Liver (tissue), 8 donors: ENCODE measurements at regions not wholly inside any gene's neighbourhood (a gene's known extent, or its start where the extent isn't known, plus 50 kb on each side); places are given as distances from the start of the nearest gene placed in this dataset.

ENCODE experiments used
- DNase-seq: peaks from one replicate; pipeline ENCODE4 v3.0.0-alpha.2; 2017; ENCODE audit warnings: low spot score
- H3K27ac ChIP-seq, 2 donors: one replicate each; pipeline ENCODE4 v1.7.0; 2013; ENCODE audit warnings: inconsistent platforms in 2 of 2, low read length in 2 of 2, control low read depth in 1 of 2, low read depth in 1 of 2, mild to moderate bottlenecking in 1 of 2
- H3K27me3 ChIP-seq, 4 donors: one replicate each; pipeline versions ENCODE4 v1.6.1 to v1.7.0; 2013; ENCODE audit warnings: low read length in 3 of 4, inconsistent platforms in 1 of 4, mild to moderate bottlenecking in 1 of 4, moderate library complexity in 1 of 4; ENCODE audit not compliant: control insufficient read depth in 4 of 4, insufficient read depth in 4 of 4
- H3K36me3 ChIP-seq, 4 donors: one replicate each; pipeline versions ENCODE4 v1.6.1 to v1.7.0; 2013; ENCODE audit warnings: low read length in 3 of 4, mild to moderate bottlenecking in 3 of 4, low read depth in 1 of 4, moderate library complexity in 1 of 4; ENCODE audit not compliant: control insufficient read depth in 4 of 4, insufficient read depth in 3 of 4
- H3K4me1 ChIP-seq, 4 donors: one replicate each; pipeline versions ENCODE4 v1.6.1 to v1.7.0; 2013; ENCODE audit warnings: low read length in 3 of 4, mild to moderate bottlenecking in 3 of 4, moderate library complexity in 1 of 4; ENCODE audit not compliant: control insufficient read depth in 4 of 4, insufficient read depth in 4 of 4
- H3K4me3 ChIP-seq, 3 donors: one replicate each; pipeline versions ENCODE4 v1.6.1 to v1.7.0; 2013; ENCODE audit warnings: low read length in 3 of 3, control low read depth in 1 of 3, low read depth in 1 of 3, mild to moderate bottlenecking in 1 of 3
- H3K9ac ChIP-seq, 2 donors: one replicate each; pipeline ENCODE4 v1.7.0; 2013; ENCODE audit warnings: low read length in 2 of 2, mild to moderate bottlenecking in 2 of 2, moderate library complexity in 2 of 2, control low read depth in 1 of 2, low read depth in 1 of 2
- H3K9me3 ChIP-seq, 4 donors: one replicate each; pipeline versions ENCODE4 v1.6.1 to v1.7.0; 2013; ENCODE audit warnings: low read length in 3 of 4; ENCODE audit not compliant: control insufficient read depth in 4 of 4
- EGR1 ChIP-seq, 2 donors: IDR thresholded peaks; 2 replicates each; pipeline ENCODE4 v1.6.1; 2016 to 2018; ENCODE audit warnings: antibody characterized with exemption in 2 of 2, low read depth in 2 of 2
- FOXA1 ChIP-seq: IDR thresholded peaks from 2 replicates; pipeline ENCODE4 v1.6.1; 2016; ENCODE audit warnings: antibody characterized with exemption
- HNF4A ChIP-seq, 2 donors: conservative IDR thresholded peaks; 2 replicates each; pipeline ENCODE4 v1.6.1; 2016; ENCODE audit warnings: antibody characterized with exemption in 2 of 2, mild to moderate bottlenecking in 2 of 2
- HNF4G ChIP-seq: IDR thresholded peaks from 2 replicates; pipeline ENCODE4 v1.6.1; 2016; ENCODE audit warnings: antibody characterized with exemption
- NR2F2 ChIP-seq: IDR thresholded peaks from 2 replicates; pipeline ENCODE4 v1.6.1; 2016; ENCODE audit warnings: antibody characterized with exemption
- RAD21 ChIP-seq, 2 donors: IDR thresholded peaks; 2 replicates each; pipeline ENCODE4 v1.6.1; 2016; ENCODE audit warnings: antibody characterized with exemption in 2 of 2, mild to moderate bottlenecking in 2 of 2
- SP1 ChIP-seq: IDR thresholded peaks from 2 replicates; pipeline ENCODE4 v1.6.1; 2018; ENCODE audit warnings: antibody characterized with exemption, mild to moderate bottlenecking
- YY1 ChIP-seq: IDR thresholded peaks from 2 replicates; pipeline ENCODE4 v1.6.1; 2016; ENCODE audit warnings: antibody characterized with exemption, mild to moderate bottlenecking
- WGBS: extraction: QIAGEN DNeasy Blood & Tissue Kit; methylation state at CpG from one replicate; pipeline ENCODE4 v1.1.7; 2013; 5-methylcytosine and 5-hydroxymethylcytosine counted together
- TF ChIP-seq, protein P1 (sequence below): fragments of 150-350 bp; IDR thresholded peaks from 2 replicates; pipeline ENCODE4 v1.5.1; 2017; ENCODE audit warnings: improper control_type of control experiment, low read depth, low read length; ENCODE audit not compliant: missing input control
- TF ChIP-seq, protein P2 (sequence below): IDR thresholded peaks from 2 replicates; pipeline ENCODE4 v1.6.1; 2016; ENCODE audit warnings: antibody characterized with exemption
- TF ChIP-seq, protein P3 (sequence below): IDR thresholded peaks from 2 replicates; pipeline ENCODE4 v1.6.1; 2016; ENCODE audit warnings: antibody characterized with exemption
- donor health status: healthy.
- donor health status: healthy.
- donor health status: healthy.
- donor health status: healthy.
- donor health status: healthy.

DNA sequence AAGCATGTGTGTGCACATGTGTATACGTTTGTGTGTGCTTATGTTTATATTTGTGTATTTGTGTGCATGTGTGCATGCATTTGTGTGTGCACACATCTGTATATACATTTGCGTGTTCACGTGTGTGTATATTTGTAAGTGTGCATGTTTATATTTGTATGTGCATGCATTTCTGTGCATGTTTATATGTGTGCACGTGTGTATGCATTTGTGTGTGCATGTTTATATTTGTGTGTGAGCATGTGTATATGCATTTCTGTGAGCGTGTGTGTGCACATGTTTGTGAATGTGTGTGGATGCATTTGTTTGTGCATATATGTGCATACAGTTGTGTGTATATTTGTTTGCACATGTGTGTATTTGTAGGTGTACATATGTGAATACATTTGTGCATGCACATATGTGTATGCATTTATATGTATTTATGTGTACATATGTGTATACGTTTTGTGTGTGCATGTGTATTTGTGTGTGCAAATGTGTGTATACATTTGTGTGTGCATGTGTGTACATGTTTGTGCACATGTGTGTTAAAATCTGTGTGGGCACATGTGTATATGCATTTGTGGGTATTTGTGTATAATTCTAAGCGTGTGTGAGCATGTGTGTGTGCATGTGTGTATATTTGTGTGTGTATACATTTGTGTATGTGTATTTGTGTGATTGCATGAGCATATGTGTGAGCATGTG lies 140.4 kb upstream of the AFDN start:
- Histone ChIP-seq H3K27ac (no peak overlapping the region), H3K4me3 (no peak overlapping the region), H3K4me1 (peaks cover 8 to 19% (median 11%) of the 10 kb centered on the region in 4 donors), H3K9me3 (no peaks in the 10 kb centered on the region), H3K9ac (no peak overlapping the region), H3K36me3 (no peaks in the 10 kb centered on the region), H3K27me3 (no peaks in the 10 kb centered on the region)
- no peak for TF ChIP-seq HNF4G
- WGBS, result 79% methylated on average over 7 of the region's 7 CpGs
- no peak for DNase-seq

DNA sequence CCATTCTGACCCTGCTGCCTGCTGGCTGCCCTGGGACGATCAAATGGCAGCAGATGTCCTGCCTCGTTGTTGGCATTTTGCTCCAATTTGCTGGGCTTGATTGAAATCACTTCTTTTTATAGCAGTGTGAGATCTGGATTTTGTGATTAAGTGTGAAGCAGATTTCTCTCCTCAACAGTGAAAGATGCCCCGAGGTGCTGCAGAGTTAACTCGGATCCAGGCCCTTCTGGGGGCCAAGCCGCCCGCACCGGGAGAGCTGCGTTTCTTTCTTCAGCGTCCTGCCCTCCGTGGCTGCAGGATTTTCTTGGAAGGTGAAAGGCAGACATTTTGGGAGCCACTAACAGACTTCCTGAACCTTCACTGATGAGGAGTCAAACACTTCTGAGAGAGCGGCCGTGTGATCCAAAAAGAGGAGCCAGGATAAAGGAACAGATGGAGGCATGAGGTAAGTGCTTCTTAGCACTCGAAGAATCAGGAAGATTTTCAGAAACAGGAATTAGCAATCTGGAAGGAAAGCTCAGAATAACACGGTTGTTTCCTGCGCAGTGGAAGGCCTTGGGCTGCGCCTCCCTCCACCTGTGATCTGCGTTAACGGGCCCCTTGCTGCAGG lies 139.5 kb upstream of the AFDN start:
- Histone ChIP-seq H3K27ac (no peak overlapping the region), H3K9ac (no peak overlapping the region), H3K4me3 (no peak overlapping the region), H3K36me3 (no peaks in the 10 kb centered on the region), H3K27me3 (no peaks in the 10 kb centered on the region), H3K4me1 (peaks cover 8 to 19% (median 11%) of the 10 kb centered on the region in 4 donors), H3K9me3 (no peaks in the 10 kb centered on the region)
- WGBS, result 85% methylated on average over 18 of the region's 18 CpGs
- DNase-seq, result no peak
- no peak for TF ChIP-seq YY1
- TF ChIP-seq, protein P1, sequence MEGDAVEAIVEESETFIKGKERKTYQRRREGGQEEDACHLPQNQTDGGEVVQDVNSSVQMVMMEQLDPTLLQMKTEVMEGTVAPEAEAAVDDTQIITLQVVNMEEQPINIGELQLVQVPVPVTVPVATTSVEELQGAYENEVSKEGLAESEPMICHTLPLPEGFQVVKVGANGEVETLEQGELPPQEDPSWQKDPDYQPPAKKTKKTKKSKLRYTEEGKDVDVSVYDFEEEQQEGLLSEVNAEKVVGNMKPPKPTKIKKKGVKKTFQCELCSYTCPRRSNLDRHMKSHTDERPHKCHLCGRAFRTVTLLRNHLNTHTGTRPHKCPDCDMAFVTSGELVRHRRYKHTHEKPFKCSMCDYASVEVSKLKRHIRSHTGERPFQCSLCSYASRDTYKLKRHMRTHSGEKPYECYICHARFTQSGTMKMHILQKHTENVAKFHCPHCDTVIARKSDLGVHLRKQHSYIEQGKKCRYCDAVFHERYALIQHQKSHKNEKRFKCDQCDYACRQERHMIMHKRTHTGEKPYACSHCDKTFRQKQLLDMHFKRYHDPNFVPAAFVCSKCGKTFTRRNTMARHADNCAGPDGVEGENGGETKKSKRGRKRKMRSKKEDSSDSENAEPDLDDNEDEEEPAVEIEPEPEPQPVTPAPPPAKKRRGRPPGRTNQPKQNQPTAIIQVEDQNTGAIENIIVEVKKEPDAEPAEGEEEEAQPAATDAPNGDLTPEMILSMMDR, result no peak
- no peak for TF ChIP-seq EGR1 (IDR thresholded peaks at IDR 0.05; ENCODE audit: low read depth in 2 of 2)
- TF ChIP-seq, protein P2, sequence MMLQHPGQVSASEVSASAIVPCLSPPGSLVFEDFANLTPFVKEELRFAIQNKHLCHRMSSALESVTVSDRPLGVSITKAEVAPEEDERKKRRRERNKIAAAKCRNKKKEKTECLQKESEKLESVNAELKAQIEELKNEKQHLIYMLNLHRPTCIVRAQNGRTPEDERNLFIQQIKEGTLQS, result no peak

DNA sequence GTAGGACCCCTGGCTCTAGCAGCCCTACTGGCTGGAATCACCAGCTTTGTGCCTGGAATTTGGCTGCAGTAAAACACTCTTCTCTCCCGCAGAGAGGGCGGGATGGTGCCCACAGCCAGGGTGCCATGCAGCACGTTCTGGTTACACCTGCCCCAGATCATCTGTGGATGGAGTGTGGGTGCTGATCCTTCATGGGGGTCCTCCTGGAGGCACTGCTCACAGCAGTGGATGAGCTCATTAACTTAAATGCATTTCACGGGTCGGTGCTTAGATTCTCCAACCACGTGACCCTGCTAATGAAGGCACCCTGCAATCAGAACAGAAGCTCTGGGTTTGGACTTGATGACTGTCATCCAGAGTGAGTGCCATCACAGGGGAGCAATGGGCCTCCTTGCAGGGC lies 138.6 kb upstream of the AFDN start:
- TF ChIP-seq HNF4A (conservative IDR thresholded peaks at IDR 0.05) (no peak), FOXA1 (no peak), NR2F2 (no peak), HNF4G (no peak), RAD21 (IDR thresholded peaks at IDR 0.05) (no peak), SP1 (no peak)
- TF ChIP-seq, protein P3, sequence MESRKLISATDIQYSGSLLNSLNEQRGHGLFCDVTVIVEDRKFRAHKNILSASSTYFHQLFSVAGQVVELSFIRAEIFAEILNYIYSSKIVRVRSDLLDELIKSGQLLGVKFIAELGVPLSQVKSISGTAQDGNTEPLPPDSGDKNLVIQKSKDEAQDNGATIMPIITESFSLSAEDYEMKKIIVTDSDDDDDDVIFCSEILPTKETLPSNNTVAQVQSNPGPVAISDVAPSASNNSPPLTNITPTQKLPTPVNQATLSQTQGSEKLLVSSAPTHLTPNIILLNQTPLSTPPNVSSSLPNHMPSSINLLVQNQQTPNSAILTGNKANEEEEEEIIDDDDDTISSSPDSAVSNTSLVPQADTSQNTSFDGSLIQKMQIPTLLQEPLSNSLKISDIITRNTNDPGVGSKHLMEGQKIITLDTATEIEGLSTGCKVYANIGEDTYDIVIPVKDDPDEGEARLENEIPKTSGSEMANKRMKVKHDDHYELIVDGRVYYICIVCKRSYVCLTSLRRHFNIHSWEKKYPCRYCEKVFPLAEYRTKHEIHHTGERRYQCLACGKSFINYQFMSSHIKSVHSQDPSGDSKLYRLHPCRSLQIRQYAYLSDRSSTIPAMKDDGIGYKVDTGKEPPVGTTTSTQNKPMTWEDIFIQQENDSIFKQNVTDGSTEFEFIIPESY, result no peak
- H3K36me3 ChIP-seq, result no peaks in the 10 kb centered on the region
- no peak overlapping the region for H3K9ac ChIP-seq
- no peak overlapping the region for H3K27ac ChIP-seq
- WGBS, result 92% methylated on average over 6 of the region's 6 CpGs
- H3K27me3 ChIP-seq, result no peaks in the 10 kb centered on the region
- H3K4me1 ChIP-seq, result peaks cover 6 to 14% (median 9%) of the 10 kb centered on the region in 4 donors
- no peaks in the 10 kb centered on the region for H3K9me3 ChIP-seq
- H3K4me3 ChIP-seq, result no peak overlapping the region
- DNase-seq, result no peak
